ENCODE measurements at regions not wholly inside any gene's neighbourhood (a gene's known extent, or its start where the extent isn't known, plus 50 kb on each side); places are given as distances from the start of the nearest gene placed in this dataset.

DNA sequence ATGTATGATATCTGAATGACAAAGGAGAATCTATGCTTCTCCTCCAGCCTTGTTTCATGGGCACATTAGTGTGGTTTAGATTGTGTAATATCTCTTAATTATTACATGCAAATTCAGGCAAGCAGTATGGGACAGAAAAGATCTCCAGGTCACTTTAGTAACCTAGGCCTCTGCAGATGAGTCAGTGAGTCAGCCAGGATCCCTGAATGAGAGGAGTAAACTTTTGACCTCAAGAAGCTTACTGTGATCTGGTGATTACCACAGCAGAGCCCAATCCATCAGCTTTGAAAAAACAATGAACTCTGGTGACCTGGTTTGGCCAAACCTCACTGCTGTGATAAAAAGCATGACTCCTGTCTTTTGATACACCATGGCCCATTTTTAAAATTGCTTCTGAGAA lies 107.8 kb downstream of the LRRN1 start:
- H2BK20ac ChIP-seq (ENCODE audit: low read depth, low read length), result no peak overlapping the region
- no peaks in the 10 kb centered on the region for H3K4me1 ChIP-seq (ENCODE audit: control insufficient read depth, insufficient read depth, low read length)
- TF ChIP-seq NFE2L2 (IDR thresholded peaks at IDR 0.05; ENCODE audit: low read depth, low read length) (no peak), FOS (IDR thresholded peaks at IDR 0.05; ENCODE audit: low read depth, low read length) (no peak), RFX5 (IDR thresholded peaks at IDR 0.05; ENCODE audit: low read depth, low read length) (no peak), CEBPB (IDR thresholded peaks at IDR 0.05; ENCODE audit: low read depth, low read length) (no peak), BHLHE40 (IDR thresholded peaks at IDR 0.05; ENCODE audit: low read depth, low read length) (no peak), MXI1 (IDR thresholded peaks at IDR 0.05; ENCODE audit: borderline replicate concordance, low read depth, low read length) (no peak), MAFK (IDR thresholded peaks at IDR 0.05; ENCODE audit: low read depth, low read length) (no peak), RAD21 (IDR thresholded peaks at IDR 0.05; ENCODE audit: low read length) (no peak), RCOR1 (IDR thresholded peaks at IDR 0.05; ENCODE audit: insufficient replicate concordance, low read length) (no peak), SMC3 (IDR thresholded peaks at IDR 0.05; ENCODE audit: low read depth, low read length) (no peak), MAZ (IDR thresholded peaks at IDR 0.05; ENCODE audit: borderline replicate concordance, low read depth, low read length) (no peak), POLR2A (IDR thresholded peaks at IDR 0.05; ENCODE audit: low read depth, low read length) (no peak), CHD1 (IDR thresholded peaks at IDR 0.05; ENCODE audit: low read depth, low read length) (no peak)
- TF ChIP-seq, protein P1, sequence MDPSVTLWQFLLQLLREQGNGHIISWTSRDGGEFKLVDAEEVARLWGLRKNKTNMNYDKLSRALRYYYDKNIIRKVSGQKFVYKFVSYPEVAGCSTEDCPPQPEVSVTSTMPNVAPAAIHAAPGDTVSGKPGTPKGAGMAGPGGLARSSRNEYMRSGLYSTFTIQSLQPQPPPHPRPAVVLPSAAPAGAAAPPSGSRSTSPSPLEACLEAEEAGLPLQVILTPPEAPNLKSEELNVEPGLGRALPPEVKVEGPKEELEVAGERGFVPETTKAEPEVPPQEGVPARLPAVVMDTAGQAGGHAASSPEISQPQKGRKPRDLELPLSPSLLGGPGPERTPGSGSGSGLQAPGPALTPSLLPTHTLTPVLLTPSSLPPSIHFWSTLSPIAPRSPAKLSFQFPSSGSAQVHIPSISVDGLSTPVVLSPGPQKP (IDR thresholded peaks at IDR 0.05; ENCODE audit: borderline replicate concordance, low read depth, low read length), result no peak
- TF ChIP-seq, protein P2, sequence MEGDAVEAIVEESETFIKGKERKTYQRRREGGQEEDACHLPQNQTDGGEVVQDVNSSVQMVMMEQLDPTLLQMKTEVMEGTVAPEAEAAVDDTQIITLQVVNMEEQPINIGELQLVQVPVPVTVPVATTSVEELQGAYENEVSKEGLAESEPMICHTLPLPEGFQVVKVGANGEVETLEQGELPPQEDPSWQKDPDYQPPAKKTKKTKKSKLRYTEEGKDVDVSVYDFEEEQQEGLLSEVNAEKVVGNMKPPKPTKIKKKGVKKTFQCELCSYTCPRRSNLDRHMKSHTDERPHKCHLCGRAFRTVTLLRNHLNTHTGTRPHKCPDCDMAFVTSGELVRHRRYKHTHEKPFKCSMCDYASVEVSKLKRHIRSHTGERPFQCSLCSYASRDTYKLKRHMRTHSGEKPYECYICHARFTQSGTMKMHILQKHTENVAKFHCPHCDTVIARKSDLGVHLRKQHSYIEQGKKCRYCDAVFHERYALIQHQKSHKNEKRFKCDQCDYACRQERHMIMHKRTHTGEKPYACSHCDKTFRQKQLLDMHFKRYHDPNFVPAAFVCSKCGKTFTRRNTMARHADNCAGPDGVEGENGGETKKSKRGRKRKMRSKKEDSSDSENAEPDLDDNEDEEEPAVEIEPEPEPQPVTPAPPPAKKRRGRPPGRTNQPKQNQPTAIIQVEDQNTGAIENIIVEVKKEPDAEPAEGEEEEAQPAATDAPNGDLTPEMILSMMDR (conservative IDR thresholded peaks at IDR 0.05; ENCODE audit: low read depth, low read length), result no peak
- TF ChIP-seq, protein P3, sequence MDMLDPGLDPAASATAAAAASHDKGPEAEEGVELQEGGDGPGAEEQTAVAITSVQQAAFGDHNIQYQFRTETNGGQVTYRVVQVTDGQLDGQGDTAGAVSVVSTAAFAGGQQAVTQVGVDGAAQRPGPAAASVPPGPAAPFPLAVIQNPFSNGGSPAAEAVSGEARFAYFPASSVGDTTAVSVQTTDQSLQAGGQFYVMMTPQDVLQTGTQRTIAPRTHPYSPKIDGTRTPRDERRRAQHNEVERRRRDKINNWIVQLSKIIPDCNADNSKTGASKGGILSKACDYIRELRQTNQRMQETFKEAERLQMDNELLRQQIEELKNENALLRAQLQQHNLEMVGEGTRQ (IDR thresholded peaks at IDR 0.05; ENCODE audit: low read depth, low read length), result no peak
- H3K23ac ChIP-seq (ENCODE audit: low read depth, low read length), result no peak overlapping the region
- dilution Hi-C loops (cut with HindIII; ENCODE audit: low sequenced_read_pairs, unreplicated experiment), result no loop called here
- H3K79me1 ChIP-seq (ENCODE audit: low read depth in 1 of 2, low read length in 2 of 2), result no peaks in the 10 kb centered on the region
- BruUV-seq (replicated peaks), result no TSS peak
- no peaks in the 10 kb centered on the region for H4K20me1 ChIP-seq (ENCODE audit: insufficient read depth, low read length)
- no peaks in the 10 kb centered on the region for H3K27me3 ChIP-seq (ENCODE audit: control insufficient read depth, insufficient read depth, low read length)
- no peak overlapping the region for H3K9ac ChIP-seq (ENCODE audit: low read depth, low read length)
- H3K18ac ChIP-seq (ENCODE audit: low read depth, low read length), result no peak overlapping the region
- H3K4me2 ChIP-seq (ENCODE audit: low read depth, low read length), result no peak overlapping the region
- H3K14ac ChIP-seq (replicated peaks; ENCODE audit: low read depth, low read length), result no peak overlapping the region
- intact Hi-C loops (cut with micrococcal nuclease), result no loop called here
- CTCF ChIA-PET, result no interaction called here
- ATAC-seq (ENCODE audit: low read depth) (no peak), DNase-seq (no peak)
- POLR2A ChIA-PET (ENCODE audit: unreplicated experiment), result no interaction called here
- no peaks in the 10 kb centered on the region for H3K36me3 ChIP-seq (ENCODE audit: control insufficient read depth, insufficient read depth, low read length)
- no peak overlapping the region for H2AK5ac ChIP-seq (ENCODE audit: low read depth, low read length)
- H3K4me3 ChIP-seq (ENCODE audit: insufficient read depth, low read depth, low read length), result no peak overlapping the region
- H2BK120ac ChIP-seq (ENCODE audit: low read depth, low read length), result no peak overlapping the region
- no peak overlapping the region for H2BK15ac ChIP-seq (ENCODE audit: low read depth, low read length)
- H4K91ac ChIP-seq (ENCODE audit: insufficient read depth, low read depth, low read length), result no peak overlapping the region
- in situ Hi-C loops (cut with MboI; ENCODE audit: low sequenced_read_pairs), result no loop called here
- H3K56ac ChIP-seq (ENCODE audit: extremely low read depth, insufficient read depth, low read length), result no peak overlapping the region
- no peak overlapping the region for H3K27ac ChIP-seq (ENCODE audit: insufficient read depth, low read length)
- no peaks in the 10 kb centered on the region for H3K9me1 ChIP-seq (ENCODE audit: insufficient read depth, low read length)
- H3K4ac ChIP-seq (ENCODE audit: low read depth, low read length), result no peak overlapping the region
- H3K9me3 ChIP-seq (ENCODE audit: control insufficient read depth, insufficient read depth, low read length), result peaks cover 15% of the 10 kb centered on the region
- H4K5ac ChIP-seq (ENCODE audit: low read depth, low read length), result no peak overlapping the region
- H2AK9ac ChIP-seq (replicated peaks; ENCODE audit: low read depth, low read length, poor library complexity), result no peak overlapping the region
- H4K8ac ChIP-seq (ENCODE audit: low read depth in 2 of 2, low read length in 2 of 2), result no peak overlapping the region
- H2AFZ ChIP-seq (replicated peaks; ENCODE audit: low read length, poor library complexity), result no peak overlapping the region
- no peak overlapping the region for H2BK5ac ChIP-seq (ENCODE audit: low read depth, low read length, poor library complexity, severe bottlenecking)

All from IMR-90 (cell line).